ENCODE measurements at regions not wholly inside any gene's neighbourhood (a gene's known extent, or its start where the extent isn't known, plus 50 kb on each side); places are given as distances from the start of the nearest gene placed in this dataset.

DNA sequence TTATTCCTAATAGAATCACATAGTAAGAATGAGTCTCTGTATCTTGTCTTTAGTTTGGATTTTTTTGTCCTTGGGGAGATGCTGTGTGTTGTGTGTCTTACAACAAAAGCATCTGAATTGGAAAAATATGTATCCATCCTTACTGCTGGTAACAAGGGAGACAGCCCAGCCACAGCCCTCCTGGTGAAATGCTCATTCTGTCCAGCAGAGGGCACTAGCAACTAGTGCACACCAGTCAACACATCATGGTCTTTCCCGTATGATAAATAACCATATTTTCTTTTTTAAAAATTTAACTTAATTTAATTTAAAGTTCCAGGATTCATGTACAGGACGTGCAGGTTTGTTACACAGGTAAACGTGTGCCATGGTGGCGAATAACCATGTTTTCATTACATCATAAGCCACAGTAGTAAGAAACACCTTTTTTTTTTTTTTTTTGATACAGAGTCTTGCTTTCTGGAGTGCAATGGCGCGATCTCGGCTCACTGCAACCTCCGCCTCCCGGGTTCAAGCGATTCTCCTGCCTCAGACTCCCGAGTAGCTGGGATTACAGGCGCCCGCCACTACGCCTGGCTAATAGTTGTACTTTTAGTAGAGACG lies 245.1 kb downstream of the PTBP2 start:
- DNase-seq = peak; percentile 70 to 83 (median 74)
- intact Hi-C loops (cut with DNase I) = loop anchor here (10.0 kb wide), 1 partner anchor 1088 kb away; no protein-coding TSS in a partner anchor
- TF ChIP-seq, protein P1, sequence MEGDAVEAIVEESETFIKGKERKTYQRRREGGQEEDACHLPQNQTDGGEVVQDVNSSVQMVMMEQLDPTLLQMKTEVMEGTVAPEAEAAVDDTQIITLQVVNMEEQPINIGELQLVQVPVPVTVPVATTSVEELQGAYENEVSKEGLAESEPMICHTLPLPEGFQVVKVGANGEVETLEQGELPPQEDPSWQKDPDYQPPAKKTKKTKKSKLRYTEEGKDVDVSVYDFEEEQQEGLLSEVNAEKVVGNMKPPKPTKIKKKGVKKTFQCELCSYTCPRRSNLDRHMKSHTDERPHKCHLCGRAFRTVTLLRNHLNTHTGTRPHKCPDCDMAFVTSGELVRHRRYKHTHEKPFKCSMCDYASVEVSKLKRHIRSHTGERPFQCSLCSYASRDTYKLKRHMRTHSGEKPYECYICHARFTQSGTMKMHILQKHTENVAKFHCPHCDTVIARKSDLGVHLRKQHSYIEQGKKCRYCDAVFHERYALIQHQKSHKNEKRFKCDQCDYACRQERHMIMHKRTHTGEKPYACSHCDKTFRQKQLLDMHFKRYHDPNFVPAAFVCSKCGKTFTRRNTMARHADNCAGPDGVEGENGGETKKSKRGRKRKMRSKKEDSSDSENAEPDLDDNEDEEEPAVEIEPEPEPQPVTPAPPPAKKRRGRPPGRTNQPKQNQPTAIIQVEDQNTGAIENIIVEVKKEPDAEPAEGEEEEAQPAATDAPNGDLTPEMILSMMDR (IDR thresholded peaks at IDR 0.05) = peak; percentile 69 to 93 (median 74)
- TF ChIP-seq POLR2A (IDR thresholded peaks at IDR 0.05) = no peak
- Histone ChIP-seq H3K4me1 (no peaks in the 10 kb centered on the region), H3K27me3 (no peaks in the 10 kb centered on the region), H3K4me3 (no peak overlapping the region), H3K36me3 (replicated peaks in 1 of 2; ENCODE audit: insufficient read depth in 1 of 2, low read depth in 2 of 2) (no peaks in the 10 kb centered on the region), H3K9me3 (no peaks in the 10 kb centered on the region), H3K27ac (no peak overlapping the region)
- WGBS, 2 donors = 35 to 44% methylated on average over 15 of the region's 15 CpGs
- peak; percentile 71 for ATAC-seq

DNA sequence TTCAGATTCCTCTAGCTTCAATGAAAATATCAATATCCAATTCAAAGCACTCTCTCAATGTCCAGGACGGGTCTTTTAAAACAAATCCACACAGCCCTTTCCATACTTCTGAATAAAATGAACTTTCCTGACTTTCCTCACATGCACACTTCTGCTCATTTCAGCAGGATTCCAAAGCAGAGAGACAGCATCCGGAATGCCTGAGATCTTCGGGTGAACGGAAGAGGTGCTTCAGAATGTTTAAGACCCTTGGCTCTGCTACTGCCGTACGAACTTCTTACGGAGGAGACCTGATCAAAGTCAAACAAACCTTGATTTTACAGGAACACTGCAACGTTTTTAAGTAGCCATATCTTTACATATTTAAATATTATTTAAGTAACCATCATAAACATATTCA lies 245.7 kb downstream of the PTBP2 start:
- TF ChIP-seq, protein P1 (IDR thresholded peaks at IDR 0.05) = no peak
- Histone ChIP-seq H3K27ac (no peak overlapping the region), H3K4me3 (no peak overlapping the region), H3K4me1 (no peaks in the 10 kb centered on the region), H3K36me3 (replicated peaks in 1 of 2; ENCODE audit: insufficient read depth in 1 of 2, low read depth in 2 of 2) (no peaks in the 10 kb centered on the region), H3K27me3 (no peaks in the 10 kb centered on the region), H3K9me3 (no peaks in the 10 kb centered on the region)
- DNase-seq (no peak), ATAC-seq (no peak)
- intact Hi-C loops (cut with DNase I) = loop anchor here (10.0 kb wide), 1 partner anchor 1087 kb away; no protein-coding TSS in a partner anchor
- WGBS, 2 donors = 42 to 43% methylated on average over 8 of the region's 8 CpGs

DNA sequence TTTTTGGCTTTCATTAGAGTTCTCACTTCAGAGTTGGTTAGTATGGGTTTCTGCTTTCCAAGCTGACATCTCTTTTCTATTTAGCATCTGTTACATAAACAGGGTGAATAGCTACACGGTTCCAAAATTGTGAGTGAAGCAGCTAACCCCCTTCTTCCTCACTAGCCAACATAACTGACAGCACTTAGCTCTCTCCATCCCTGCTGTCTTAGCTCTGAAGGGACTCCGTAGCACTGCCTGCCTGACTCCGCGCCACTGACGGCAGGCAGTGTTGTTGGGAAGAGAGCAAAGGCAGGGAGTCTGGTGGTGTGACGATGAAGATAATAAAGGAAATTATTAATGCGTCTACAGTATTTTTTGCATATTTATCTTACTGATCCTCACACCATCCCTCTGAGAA lies 247.0 kb downstream of the PTBP2 start:
- Histone ChIP-seq H3K4me3 (no peak overlapping the region), H3K4me1 (no peaks in the 10 kb centered on the region), H3K36me3 (replicated peaks in 1 of 2; ENCODE audit: insufficient read depth in 1 of 2, low read depth in 2 of 2) (no peaks in the 10 kb centered on the region), H3K27ac (no peak overlapping the region), H3K27me3 (no peaks in the 10 kb centered on the region), H3K9me3 (no peaks in the 10 kb centered on the region)
- DNase-seq (no peak), ATAC-seq (no peak)
- no peak for TF ChIP-seq POLR2A (IDR thresholded peaks at IDR 0.05)
- TF ChIP-seq, protein P1 (IDR thresholded peaks at IDR 0.05) = no peak
- intact Hi-C loops (cut with DNase I) = loop anchor here (10.0 kb wide), 1 partner anchor 1086 kb away; no protein-coding TSS in a partner anchor
- WGBS, 2 donors = 47 to 57% methylated on average over 7 of the region's 7 CpGs

DNA sequence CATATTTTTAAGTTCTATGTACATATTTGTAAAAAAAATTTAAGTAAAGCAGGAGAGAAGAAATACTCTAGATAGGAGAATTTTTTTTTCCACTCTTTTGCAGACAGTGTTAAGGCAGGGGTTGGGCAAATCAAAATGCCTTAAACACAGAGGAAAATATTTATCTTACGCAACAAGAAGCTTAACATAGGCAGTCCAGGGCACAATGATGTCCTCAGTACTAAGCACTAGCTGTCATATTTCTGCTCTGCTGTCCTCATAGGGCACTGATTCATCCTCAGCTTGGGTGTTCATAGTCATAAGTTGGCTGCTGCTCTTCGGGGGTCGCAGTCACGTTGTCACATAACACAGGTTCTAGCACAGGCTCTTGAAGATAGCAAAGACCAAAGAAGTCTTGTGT lies 247.4 kb downstream of the PTBP2 start:
- 57% methylated on average over 4 of the region's 4 CpGs for WGBS, 2 donors

More for the DNA sequence above, 247.4 kb downstream of the PTBP2 start:
- Histone ChIP-seq H3K4me1 (no peaks in the 10 kb centered on the region), H3K9me3 (no peaks in the 10 kb centered on the region), H3K27me3 (no peaks in the 10 kb centered on the region), H3K36me3 (replicated peaks in 1 of 2; ENCODE audit: insufficient read depth in 1 of 2, low read depth in 2 of 2) (no peaks in the 10 kb centered on the region), H3K27ac (no peak overlapping the region), H3K4me3 (no peak overlapping the region)
- intact Hi-C loops (cut with DNase I) = loop anchor here (10.0 kb wide), 1 partner anchor 1086 kb away; no protein-coding TSS in a partner anchor
- no peak for ATAC-seq
- no peak for DNase-seq
- TF ChIP-seq, protein P1 (IDR thresholded peaks at IDR 0.05) = no peak
- no peak for TF ChIP-seq POLR2A (IDR thresholded peaks at IDR 0.05)
